HCT116 (cell line): ENCODE measurements at regions not wholly inside any gene's neighbourhood (a gene's known extent, or its start where the extent isn't known, plus 50 kb on each side); places are given as distances from the start of the nearest gene placed in this dataset.

Source experiments
- ATAC-seq: fragments of 200-7000 bp; cut with Tn5 transposase; 2 replicates; pipeline ENCODE4 v1.9.1; 2020; ENCODE audit warnings: mild to moderate bottlenecking, moderate library complexity
- BruUV-seq: library from RNA; stranded (reverse); fragments of 400-500 nt; replicated peaks from 2 replicates; lab custom pipeline; 2021; lab: Mats Ljungman, UMichigan
- CTCF ChIA-PET: fragments of 300-600 bp; sonication (Branson Sonifier 250); formaldehyde crosslinking; loops from one replicate; lab custom pipeline; 2021; ENCODE audit warnings: antibody characterized with exemption; lab: Charles Lee
- POLR2A ChIA-PET: fragments of 300-600, 350-600 bp; sonication (Branson Sonifier 250); formaldehyde crosslinking; loops from one replicate; lab custom pipeline; 2021; ENCODE audit warnings: antibody characterized with exemption; lab: Charles Lee
- RAD21 ChIA-PET, 2 experiments: fragments of 300-600 bp; sonication (Branson Sonifier 250); formaldehyde crosslinking; loops; one replicate each; lab custom pipeline; 2023; ENCODE audit warnings: low total read pairs in 2 of 2; ENCODE audit not compliant: uncharacterized antibody in 2 of 2, unreplicated experiment in 2 of 2, low non-redundant PET in 1 of 2; lab: Charles Lee
- DNase-seq: peaks from one replicate; pipeline ENCODE4 v3.0.0-alpha.2; 2010; ENCODE audit warnings: low read depth, low spot score
- H2AFZ ChIP-seq: fragments of 200-600 bp; shearing (Covaris generic), sonication (generic); 2 replicates; pipeline ENCODE4 v1.6.1; 2017; ENCODE audit warnings: low read depth, mixed run types, mixed read lengths, antibody characterized with exemption, low read length; ENCODE audit not compliant: poor library complexity, severe bottlenecking
- H3K27ac ChIP-seq: 2 replicates; pipeline ENCODE4 v1.5.1; 2012; ENCODE audit warnings: low read depth, low read length
- H3K27me3 ChIP-seq: fragments of 200-600 bp; sonication (generic); 2 replicates; pipeline ENCODE4 v1.6.1; 2016; ENCODE audit warnings: mixed run types, low read length, mixed read lengths; ENCODE audit not compliant: insufficient read depth
- H3K36me3 ChIP-seq, 2 experiments: fragments of 200-500 bp in 1 of 2; fragments of 200-600 bp in 1 of 2; sonication (Bioruptor generic) in 1 of 2; sonication (generic) in 1 of 2; 2 replicates each; pipeline versions ENCODE4 v1.5.1 to v1.6.1; 2014 to 2016; ENCODE audit warnings: low read length in 2 of 2, inconsistent platforms in 1 of 2, mixed read lengths in 1 of 2, mixed run types in 1 of 2; ENCODE audit not compliant: insufficient read depth in 2 of 2, control insufficient read depth in 1 of 2
- H3K4me1 ChIP-seq, 2 experiments: fragments of 200-600 bp in 1 of 2; sonication (generic) in 1 of 2; 2 replicates each; pipeline versions ENCODE4 v1.5.1 to v1.6.1; 2012 to 2017; ENCODE audit warnings: low read length in 2 of 2, inconsistent platforms in 1 of 2, mild to moderate bottlenecking in 1 of 2, mixed read lengths in 1 of 2, mixed run types in 1 of 2, moderate library complexity in 1 of 2; ENCODE audit not compliant: insufficient read depth in 2 of 2, control insufficient read depth in 1 of 2
- H3K4me2 ChIP-seq: fragments of 200-600 bp; sonication (generic); 2 replicates; pipeline ENCODE4 v1.6.1; 2017; ENCODE audit warnings: mixed run types, low read length, mixed read lengths
- H3K4me3 ChIP-seq, 2 experiments: fragments of 200-600 bp in 1 of 2; sonication (generic) in 1 of 2; replicated peaks in 1 of 2; 2 replicates each; pipeline ENCODE4 v1.5.1; 2011 to 2016; ENCODE audit warnings: low read length in 2 of 2, control low read depth in 1 of 2, low read depth in 1 of 2, mild to moderate bottlenecking in 1 of 2, mixed read lengths in 1 of 2, mixed run types in 1 of 2
- H3K79me2 ChIP-seq: fragments of 200-600 bp; sonication (generic); 2 replicates; pipeline ENCODE4 v1.6.1; 2017; ENCODE audit warnings: mild to moderate bottlenecking, mixed run types, low read length, moderate library complexity, mixed read lengths; ENCODE audit not compliant: insufficient read depth
- H3K9ac ChIP-seq: fragments of 200-600 bp; sonication (generic); 2 replicates; pipeline ENCODE4 v1.6.1; 2016; ENCODE audit warnings: low read length, mixed read lengths
- H3K9me2 ChIP-seq: fragments of 200-600 bp; sonication (generic), shearing (Covaris generic); 2 replicates; pipeline ENCODE4 v1.6.1; 2017; ENCODE audit warnings: mixed run types, mild to moderate bottlenecking, moderate library complexity; ENCODE audit not compliant: insufficient read depth
- H3K9me3 ChIP-seq, 2 experiments: fragments of 200-500 bp in 1 of 2; fragments of 200-600 bp in 1 of 2; sonication (Bioruptor generic) in 1 of 2; sonication (generic) in 1 of 2; 2 replicates each; pipeline ENCODE4 v1.6.1; 2014 to 2017; ENCODE audit warnings: low read length in 2 of 2, mixed read lengths in 2 of 2, inconsistent platforms in 1 of 2, low read depth in 1 of 2, mild to moderate bottlenecking in 1 of 2, mixed run types in 1 of 2, moderate library complexity in 1 of 2; ENCODE audit not compliant: control insufficient read depth in 1 of 2, insufficient read depth in 1 of 2
- H4K20me1 ChIP-seq: fragments of 200-600 bp; sonication (generic), shearing (Covaris generic); 2 replicates; pipeline ENCODE4 v1.6.1; 2017; ENCODE audit warnings: mixed run types, mild to moderate bottlenecking, moderate library complexity; ENCODE audit not compliant: insufficient read depth
- ATF3 ChIP-seq: IDR thresholded peaks from 2 replicates; pipeline ENCODE4 v1.6.1; 2012
- CBX3 ChIP-seq: IDR thresholded peaks from 2 replicates; pipeline ENCODE4 v1.6.1; 2012; ENCODE audit warnings: low read depth
- CTCF ChIP-seq, 3 experiments: fragments of 200-600 bp in 1 of 3; sonication (generic) in 1 of 3; IDR thresholded peaks in 2 of 3; conservative IDR thresholded peaks in 1 of 3; 2 replicates each; pipeline ENCODE4 v1.5.1; 2012 to 2017; ENCODE audit warnings: low read depth in 2 of 3, low read length in 2 of 3, antibody characterized with exemption in 1 of 3, borderline replicate concordance in 1 of 3, control low read depth in 1 of 3, mild to moderate bottlenecking in 1 of 3, mixed read lengths in 1 of 3, mixed run types in 1 of 3, moderate library complexity in 1 of 3; ENCODE audit not compliant: insufficient read depth in 1 of 3
- EGR1 ChIP-seq: IDR thresholded peaks from 2 replicates; pipeline ENCODE4 v1.6.1; 2012; ENCODE audit warnings: low read depth
- ELF1 ChIP-seq: IDR thresholded peaks from 2 replicates; pipeline ENCODE4 v1.6.1; 2012; ENCODE audit warnings: low read depth, borderline replicate concordance
- EZH2 ChIP-seq: fragments of 200-600 bp; sonication (generic); IDR thresholded peaks from 2 replicates; pipeline ENCODE4 v1.6.1; 2017; ENCODE audit warnings: antibody characterized with exemption, mixed run types
- EZH2phosphoT487 ChIP-seq: fragments of 200-600 bp; IDR thresholded peaks from 2 replicates; pipeline ENCODE4 v1.6.1; 2018; ENCODE audit warnings: antibody characterized with exemption, borderline replicate concordance
- FOSL1 ChIP-seq: IDR thresholded peaks from 2 replicates; pipeline ENCODE4 v1.6.1; 2012; ENCODE audit warnings: low read depth
- JUND ChIP-seq: IDR thresholded peaks from 2 replicates; pipeline ENCODE4 v1.6.1; 2012
- POLR2AphosphoS5 ChIP-seq: IDR thresholded peaks from 2 replicates; pipeline ENCODE4 v1.6.1; 2011; ENCODE audit warnings: mild to moderate bottlenecking, low read depth, low read length, moderate library complexity
- SIN3A ChIP-seq: IDR thresholded peaks from 2 replicates; pipeline ENCODE4 v1.6.1; 2012; ENCODE audit warnings: low read depth
- SP1 ChIP-seq: IDR thresholded peaks from 2 replicates; pipeline ENCODE4 v1.6.1; 2012; ENCODE audit warnings: low read depth
- SRF ChIP-seq: IDR thresholded peaks from 2 replicates; pipeline ENCODE4 v1.6.1; 2012; ENCODE audit warnings: low read depth
- YY1 ChIP-seq: IDR thresholded peaks from 2 replicates; pipeline ENCODE4 v1.6.1; 2011; ENCODE audit warnings: low read length, low read depth, moderate library complexity, mild to moderate bottlenecking; ENCODE audit not compliant: insufficient replicate concordance; ENCODE audit errors: extremely low read depth
- ZBTB33 ChIP-seq: IDR thresholded peaks from 2 replicates; pipeline ENCODE4 v1.6.1; 2011; ENCODE audit warnings: mild to moderate bottlenecking, low read length, moderate library complexity; ENCODE audit not compliant: insufficient replicate concordance; ENCODE audit errors: extremely low read depth
- ZFX ChIP-seq: fragments of 450-650 bp; IDR thresholded peaks from 2 replicates; pipeline ENCODE4 v1.6.1; 2017
- intact Hi-C: fragments of 100-400 bp; cut with micrococcal nuclease; formaldehyde crosslinking; loops from 2 replicates; pipeline ENCODE4 v1.10.0; 2022
- TF ChIP-seq, protein P1 (sequence below): IDR thresholded peaks from 2 replicates; pipeline ENCODE4 v1.6.1; 2012; ENCODE audit warnings: low read depth
- TF ChIP-seq, protein P2 (sequence below): IDR thresholded peaks from 2 replicates; pipeline ENCODE4 v1.6.1; 2012

DNA sequence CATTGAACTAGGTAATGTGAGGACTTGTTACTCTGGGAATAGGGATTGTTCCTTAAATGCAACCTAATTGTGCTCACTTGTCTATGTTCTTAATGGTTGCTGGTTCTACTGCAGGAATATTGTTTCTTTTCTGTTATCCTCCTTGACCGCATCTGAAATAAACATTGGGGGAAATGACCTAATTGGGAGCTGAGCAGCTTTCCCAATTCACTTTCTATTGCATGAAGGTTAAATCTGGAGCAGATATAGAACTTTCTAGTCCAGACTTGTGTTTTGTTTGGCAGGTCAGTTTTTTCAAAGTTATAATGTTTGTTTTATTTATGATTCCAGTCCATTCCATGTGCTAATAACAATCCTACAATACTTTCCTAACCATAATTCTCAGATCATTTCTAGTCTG, 981.0 kb upstream of the CITED2 start:
- ATAC-seq: no peak
- CTCF ChIA-PET: no interaction called here
- no peak overlapping the region for H2AFZ ChIP-seq
- no peaks in the 10 kb centered on the region for H4K20me1 ChIP-seq
- no TSS peak for BruUV-seq
- TF ChIP-seq SIN3A: no peak
- no peak for TF ChIP-seq SRF
- TF ChIP-seq, protein P1, sequence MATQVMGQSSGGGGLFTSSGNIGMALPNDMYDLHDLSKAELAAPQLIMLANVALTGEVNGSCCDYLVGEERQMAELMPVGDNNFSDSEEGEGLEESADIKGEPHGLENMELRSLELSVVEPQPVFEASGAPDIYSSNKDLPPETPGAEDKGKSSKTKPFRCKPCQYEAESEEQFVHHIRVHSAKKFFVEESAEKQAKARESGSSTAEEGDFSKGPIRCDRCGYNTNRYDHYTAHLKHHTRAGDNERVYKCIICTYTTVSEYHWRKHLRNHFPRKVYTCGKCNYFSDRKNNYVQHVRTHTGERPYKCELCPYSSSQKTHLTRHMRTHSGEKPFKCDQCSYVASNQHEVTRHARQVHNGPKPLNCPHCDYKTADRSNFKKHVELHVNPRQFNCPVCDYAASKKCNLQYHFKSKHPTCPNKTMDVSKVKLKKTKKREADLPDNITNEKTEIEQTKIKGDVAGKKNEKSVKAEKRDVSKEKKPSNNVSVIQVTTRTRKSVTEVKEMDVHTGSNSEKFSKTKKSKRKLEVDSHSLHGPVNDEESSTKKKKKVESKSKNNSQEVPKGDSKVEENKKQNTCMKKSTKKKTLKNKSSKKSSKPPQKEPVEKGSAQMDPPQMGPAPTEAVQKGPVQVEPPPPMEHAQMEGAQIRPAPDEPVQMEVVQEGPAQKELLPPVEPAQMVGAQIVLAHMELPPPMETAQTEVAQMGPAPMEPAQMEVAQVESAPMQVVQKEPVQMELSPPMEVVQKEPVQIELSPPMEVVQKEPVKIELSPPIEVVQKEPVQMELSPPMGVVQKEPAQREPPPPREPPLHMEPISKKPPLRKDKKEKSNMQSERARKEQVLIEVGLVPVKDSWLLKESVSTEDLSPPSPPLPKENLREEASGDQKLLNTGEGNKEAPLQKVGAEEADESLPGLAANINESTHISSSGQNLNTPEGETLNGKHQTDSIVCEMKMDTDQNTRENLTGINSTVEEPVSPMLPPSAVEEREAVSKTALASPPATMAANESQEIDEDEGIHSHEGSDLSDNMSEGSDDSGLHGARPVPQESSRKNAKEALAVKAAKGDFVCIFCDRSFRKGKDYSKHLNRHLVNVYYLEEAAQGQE: no peak
- no peak for TF ChIP-seq POLR2AphosphoS5
- TF ChIP-seq EZH2: no peak
- TF ChIP-seq ATF3: no peak
- TF ChIP-seq EZH2phosphoT487: no peak
- no peak for TF ChIP-seq ZBTB33
- no peak for TF ChIP-seq CBX3
- TF ChIP-seq SP1: no peak
- no peak for TF ChIP-seq EGR1
- no peak for TF ChIP-seq YY1
- no peak for TF ChIP-seq ELF1
- no peak for TF ChIP-seq ZFX
- TF ChIP-seq CTCF (IDR thresholded peaks at IDR 0.05 in 2 of 3, conservative IDR thresholded peaks at IDR 0.05 in 1 of 3; ENCODE audit: borderline replicate concordance in 1 of 3, insufficient read depth in 1 of 3, low read depth in 2 of 3, low read length in 2 of 3): no peak
- TF ChIP-seq, protein P2, sequence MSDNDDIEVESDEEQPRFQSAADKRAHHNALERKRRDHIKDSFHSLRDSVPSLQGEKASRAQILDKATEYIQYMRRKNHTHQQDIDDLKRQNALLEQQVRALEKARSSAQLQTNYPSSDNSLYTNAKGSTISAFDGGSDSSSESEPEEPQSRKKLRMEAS: no peak
- TF ChIP-seq FOSL1: no peak
- TF ChIP-seq JUND: no peak
- TF ChIP-seq, all 23 proteins: peak for 0
- H3K79me2 ChIP-seq: no peaks in the 10 kb centered on the region
- H3K4me1 ChIP-seq: no peaks in the 10 kb centered on the region
- H3K27ac ChIP-seq: no peak overlapping the region
- POLR2A ChIA-PET: no interaction called here
- no peaks in the 10 kb centered on the region for H3K27me3 ChIP-seq
- DNase-seq: no peak
- H3K9me2 ChIP-seq: no peaks in the 10 kb centered on the region
- no peaks in the 10 kb centered on the region for H3K36me3 ChIP-seq
- RAD21 ChIA-PET: no interaction called here
- intact Hi-C loops: no loop called here
- no peak overlapping the region for H3K4me2 ChIP-seq
- H3K4me3 ChIP-seq: no peak overlapping the region
- no peaks in the 10 kb centered on the region for H3K9me3 ChIP-seq
- H3K9ac ChIP-seq: no peak overlapping the region
